CD4-positive, alpha-beta T cell treated with Interleukin-6 for 4 hours (primary cell): ENCODE measurements at regions not wholly inside any gene's neighbourhood (a gene's known extent, or its start where the extent isn't known, plus 50 kb on each side); places are given as distances from the start of the nearest gene placed in this dataset.

Experiments used
- DNase-seq: peaks from one replicate; pipeline ENCODE4 v3.0.0-alpha.2; 2020; ENCODE audit warnings: mixed read lengths

- no peak for DNase-seq
Observed at GRCh38 chr1:59064592-59064991, 232.3 kb upstream of the FGGY start.

- no peak for DNase-seq
Observed at GRCh38 chr1:59066236-59066635, 230.7 kb upstream of the FGGY start.

- no peak for DNase-seq
Observed at GRCh38 chr1:59070610-59071009, 226.3 kb upstream of the FGGY start.

GRCh38 chr1:59071289-59071688, 225.6 kb upstream of the FGGY start:
- peak; percentile 48 for DNase-seq

- DNase-seq: peak; percentile 59
Observed at GRCh38 chr1:59071876-59072582, 224.9 kb upstream of the FGGY start.

- DNase-seq: no peak
Observed at GRCh38 chr1:59072583-59072947, 224.3 kb upstream of the FGGY start.

GRCh38 chr1:59074598-59074997, 222.3 kb upstream of the FGGY start:
- DNase-seq: no peak

GRCh38 chr1:59075021-59075420, 221.9 kb upstream of the FGGY start:
- DNase-seq: no peak

- DNase-seq: no peak
Observed at GRCh38 chr1:59076612-59077011, 220.3 kb upstream of the FGGY start.

- no peak for DNase-seq
Observed at GRCh38 chr1:59077466-59078069, 219.3 kb upstream of the FGGY start.

- DNase-seq: no peak
Observed at GRCh38 chr1:59078070-59078800, 218.7 kb upstream of the FGGY start.

GRCh38 chr1:59078866-59079265, 218.0 kb upstream of the FGGY start:
- no peak for DNase-seq

- DNase-seq: no peak
Observed at GRCh38 chr1:59079434-59080140, 217.3 kb upstream of the FGGY start.

- no peak for DNase-seq
Observed at GRCh38 chr1:59081181-59081580, 215.7 kb upstream of the FGGY start.

GRCh38 chr1:59081795-59082194, 215.1 kb upstream of the FGGY start:
- no peak for DNase-seq

GRCh38 chr1:59083946-59084865, 212.7 kb upstream of the FGGY start:
- peak; percentile 13 for DNase-seq

GRCh38 chr1:59085101-59085500, 211.8 kb upstream of the FGGY start:
- no peak for DNase-seq

GRCh38 chr1:59089036-59089798, 207.7 kb upstream of the FGGY start:
- DNase-seq: no peak

- DNase-seq: no peak
Observed at GRCh38 chr1:59089922-59090457, 206.9 kb upstream of the FGGY start.

GRCh38 chr1:59092126-59092525, 204.8 kb upstream of the FGGY start:
- DNase-seq: no peak

- no peak for DNase-seq
Observed at GRCh38 chr1:59094001-59094400, 202.9 kb upstream of the FGGY start.
